B cell (primary cell): ENCODE measurements at regions not wholly inside any gene's neighbourhood (a gene's known extent, or its start where the extent isn't known, plus 50 kb on each side); places are given as distances from the start of the nearest gene placed in this dataset.

Experiments
- ATAC-seq: fragments of 200-7000 bp; cut with Tn5 transposase; one replicate; pipeline ENCODE4 v1.10.0; 2021; ENCODE audit warnings: low read depth, mild to moderate bottlenecking, moderate number of reproducible peaks, moderate library complexity
- CTCF ChIA-PET: fragments of 350-600 bp; sonication (Branson Sonifier 250); formaldehyde crosslinking; loops from one replicate; lab custom pipeline; 2021; ENCODE audit warnings: antibody characterized with exemption, inconsistent platforms; lab: Charles Lee
- POLR2A ChIA-PET: fragments of 350-600 bp; sonication (Branson Sonifier 250); formaldehyde crosslinking; loops from one replicate; lab custom pipeline; 2021; ENCODE audit warnings: antibody characterized with exemption; lab: Charles Lee
- DNase-seq: peaks from one replicate; pipeline ENCODE4 v3.0.0; 2013
- H2AFZ ChIP-seq: 2 replicates; pipeline ENCODE4 v1.6.1; 2012; ENCODE audit warnings: mild to moderate bottlenecking, low read depth, low read length; ENCODE audit not compliant: insufficient read depth, poor library complexity, severe bottlenecking
- H3K27ac ChIP-seq, 2 donors: 1 replicate in 1 of 2; 2 replicates in 1 of 2; pipeline ENCODE4 v1.5.1; 2012 to 2013; ENCODE audit warnings: low read length in 2 of 2, mild to moderate bottlenecking in 2 of 2, moderate library complexity in 1 of 2
- H3K27me3 ChIP-seq, 4 experiments: fragments of 200-600 bp in 1 of 4; sonication (generic) in 1 of 4; replicated peaks in 1 of 4; 1 replicate in 2 of 4; 2 replicates in 2 of 4; pipeline versions ENCODE4 v1.6.1 to v1.7.0; 2013 to 2016; ENCODE audit warnings: low read length in 3 of 4, mild to moderate bottlenecking in 2 of 4, mixed read lengths in 1 of 4, moderate library complexity in 1 of 4; ENCODE audit not compliant: insufficient read depth in 4 of 4, control insufficient read depth in 3 of 4; ENCODE audit errors: control extremely low read depth in 1 of 4
- H3K36me3 ChIP-seq, 2 experiments: replicated peaks in 1 of 2; 1 replicate in 1 of 2; 2 replicates in 1 of 2; pipeline versions ENCODE4 v1.6.1 to v1.7.1; 2013; ENCODE audit warnings: low read length in 1 of 2; ENCODE audit not compliant: insufficient read depth in 2 of 2, control insufficient read depth in 1 of 2; ENCODE audit errors: control extremely low read depth in 1 of 2, extremely low read depth in 1 of 2
- H3K4me1 ChIP-seq, 2 donors: fragments of 200-600 bp in 1 of 2; sonication (generic) in 1 of 2; 1 replicate in 1 of 2; 2 replicates in 1 of 2; pipeline versions ENCODE4 v1.5.1 to v1.6.1; 2013 to 2017; ENCODE audit warnings: low read length in 2 of 2; ENCODE audit not compliant: control insufficient read depth in 2 of 2, insufficient read depth in 2 of 2
- H3K4me2 ChIP-seq: replicated peaks from 2 replicates; pipeline ENCODE3; 2012; ENCODE audit warnings: mild to moderate bottlenecking, low read depth, low read length; ENCODE audit not compliant: poor library complexity, severe bottlenecking
- H3K4me3 ChIP-seq, 5 experiments: fragments of 200-600 bp in 1 of 5; sonication (generic) in 1 of 5; 1 replicate in 3 of 5; 2 replicates in 2 of 5; pipeline versions ENCODE4 v1.5.1 to v1.7.0; 2011 to 2016; ENCODE audit warnings: low read length in 4 of 5, mild to moderate bottlenecking in 4 of 5, low read depth in 2 of 5, control low read depth in 1 of 5, moderate library complexity in 1 of 5; ENCODE audit not compliant: insufficient read depth in 1 of 5; ENCODE audit errors: control extremely low read depth in 1 of 5, extremely low read depth in 1 of 5
- H3K79me2 ChIP-seq: fragments of 200-600 bp; sonication (generic); one replicate; pipeline ENCODE4 v1.6.0; 2016; ENCODE audit warnings: low read length; ENCODE audit not compliant: control insufficient read depth, insufficient read depth
- H3K9ac ChIP-seq: fragments of 200-600 bp; sonication (generic); 2 replicates; pipeline ENCODE4 v1.6.1; 2017; ENCODE audit warnings: mild to moderate bottlenecking, low read length, moderate library complexity
- H3K9me3 ChIP-seq, 3 donors: one replicate each; pipeline versions ENCODE4 v1.6.1 to v1.7.1; 2013; ENCODE audit warnings: low read length in 2 of 3; ENCODE audit not compliant: control insufficient read depth in 2 of 3, insufficient read depth in 1 of 3; ENCODE audit errors: control extremely low read depth in 1 of 3
- H4K20me1 ChIP-seq: 2 replicates; pipeline ENCODE4 v1.6.0; 2012; ENCODE audit warnings: mild to moderate bottlenecking, low read length; ENCODE audit not compliant: insufficient read depth, control insufficient read depth, poor library complexity, severe bottlenecking
- H3K27ac Mint-ChIP-seq: one replicate; pipeline ENCODE4 v1.8.0; 2021; ENCODE audit warnings: mixed read lengths
- H3K27me3 Mint-ChIP-seq: one replicate; pipeline ENCODE4 v1.8.0; 2021; ENCODE audit warnings: mixed read lengths
- H3K4me1 Mint-ChIP-seq: one replicate; pipeline ENCODE4 v1.8.0; 2021; ENCODE audit warnings: mixed read lengths
- H3K4me3 Mint-ChIP-seq: one replicate; pipeline ENCODE4 v1.8.0; 2021; ENCODE audit warnings: mixed read lengths
- H3K9me3 Mint-ChIP-seq: one replicate; pipeline ENCODE4 v1.8.0; 2022; ENCODE audit warnings: mixed read lengths; ENCODE audit not compliant: insufficient read depth
- EZH2 ChIP-seq: IDR thresholded peaks from 2 replicates; pipeline ENCODE4 v1.6.1; 2012; ENCODE audit warnings: borderline replicate concordance, low read depth, mild to moderate bottlenecking, moderate library complexity, low read length; ENCODE audit not compliant: insufficient read depth, poor library complexity, severe bottlenecking
- WGBS: methylation state at CpG from one replicate; pipeline ENCODE4 v1.1.5; 2013; ENCODE audit warnings: missing lambda C conversion rate; ENCODE audit not compliant: insufficient coverage; 5-methylcytosine and 5-hydroxymethylcytosine counted together
- intact Hi-C: fragments of 100-400 bp; cut with micrococcal nuclease; formaldehyde crosslinking; loops from one replicate; pipeline ENCODE4 v1.10.0; 2022
- TF ChIP-seq, protein P1 (sequence below): fragments of 200-600 bp; IDR thresholded peaks from one replicate; pipeline ENCODE4 v1.8.0; 2022; ENCODE audit warnings: antibody characterized with exemption, mild to moderate bottlenecking

DNA sequence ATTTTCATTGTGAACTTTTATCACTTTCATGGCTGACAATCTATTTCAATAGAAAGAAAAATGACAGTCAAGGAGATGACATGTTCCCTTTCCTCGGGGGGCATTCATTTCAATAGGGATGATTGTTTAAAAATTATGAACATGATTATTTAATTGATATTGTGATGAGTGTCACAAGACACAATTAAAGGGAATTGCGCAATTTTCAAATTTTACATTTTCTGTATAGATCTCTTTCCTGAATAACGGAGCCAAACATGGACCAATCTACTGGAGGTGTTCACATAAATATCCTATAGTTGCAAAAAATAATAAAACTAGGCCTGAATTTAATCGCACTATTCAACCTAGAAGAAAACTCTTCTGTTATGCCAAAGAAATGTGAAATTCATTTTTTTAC is 1274.6 kb downstream of the SLITRK5 start:
- Histone ChIP-seq H3K36me3 (no peaks in the 10 kb centered on the region), H2AFZ (no peak overlapping the region), H3K9me3 (peaks cover 0 to 2% (median 0%) of the 10 kb centered on the region in 3 donors), H3K27ac (no peak overlapping the region), H3K4me2 (no peak overlapping the region), H3K4me1 (no peaks in the 10 kb centered on the region), H3K4me3 (no peak overlapping the region), H3K27me3 (no peaks in the 10 kb centered on the region), H3K9ac (no peak overlapping the region), H4K20me1 (no peaks in the 10 kb centered on the region), H3K79me2 (no peaks in the 10 kb centered on the region)
- WGBS: no CpG with 5 or more reads among the region's 4 CpGs
- TF ChIP-seq, protein P1, sequence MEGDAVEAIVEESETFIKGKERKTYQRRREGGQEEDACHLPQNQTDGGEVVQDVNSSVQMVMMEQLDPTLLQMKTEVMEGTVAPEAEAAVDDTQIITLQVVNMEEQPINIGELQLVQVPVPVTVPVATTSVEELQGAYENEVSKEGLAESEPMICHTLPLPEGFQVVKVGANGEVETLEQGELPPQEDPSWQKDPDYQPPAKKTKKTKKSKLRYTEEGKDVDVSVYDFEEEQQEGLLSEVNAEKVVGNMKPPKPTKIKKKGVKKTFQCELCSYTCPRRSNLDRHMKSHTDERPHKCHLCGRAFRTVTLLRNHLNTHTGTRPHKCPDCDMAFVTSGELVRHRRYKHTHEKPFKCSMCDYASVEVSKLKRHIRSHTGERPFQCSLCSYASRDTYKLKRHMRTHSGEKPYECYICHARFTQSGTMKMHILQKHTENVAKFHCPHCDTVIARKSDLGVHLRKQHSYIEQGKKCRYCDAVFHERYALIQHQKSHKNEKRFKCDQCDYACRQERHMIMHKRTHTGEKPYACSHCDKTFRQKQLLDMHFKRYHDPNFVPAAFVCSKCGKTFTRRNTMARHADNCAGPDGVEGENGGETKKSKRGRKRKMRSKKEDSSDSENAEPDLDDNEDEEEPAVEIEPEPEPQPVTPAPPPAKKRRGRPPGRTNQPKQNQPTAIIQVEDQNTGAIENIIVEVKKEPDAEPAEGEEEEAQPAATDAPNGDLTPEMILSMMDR: no peak
- TF ChIP-seq EZH2: no peak
- ChIA-PET CTCF (no interaction called here), POLR2A (no interaction called here)
- intact Hi-C loops: no loop called here
- H3K4me3 Mint-ChIP-seq: no peak overlapping the region
- no peaks in the 10 kb centered on the region for H3K27me3 Mint-ChIP-seq
- peaks cover 4% of the 10 kb centered on the region for H3K9me3 Mint-ChIP-seq
- ATAC-seq (no peak), DNase-seq (no peak)
- no peaks in the 10 kb centered on the region for H3K4me1 Mint-ChIP-seq
- H3K27ac Mint-ChIP-seq: no peak overlapping the region

- no CpG with 5 or more reads among the region's 3 CpGs for WGBS
- CTCF ChIA-PET: no interaction called here
- DNase-seq: no peak
- Histone ChIP-seq H3K79me2 (no peaks in the 10 kb centered on the region), H3K27me3 (no peaks in the 10 kb centered on the region), H3K4me1 (no peaks in the 10 kb centered on the region), H3K27ac (no peak overlapping the region), H2AFZ (no peak overlapping the region), H3K36me3 (no peaks in the 10 kb centered on the region), H3K4me3 (no peak overlapping the region), H3K4me2 (no peak overlapping the region), H4K20me1 (no peaks in the 10 kb centered on the region), H3K9ac (no peak overlapping the region), H3K9me3 (peaks cover 0 to 2% (median 0%) of the 10 kb centered on the region in 3 donors)
- Mint-ChIP-seq H3K4me3 (no peak overlapping the region), H3K27me3 (no peaks in the 10 kb centered on the region), H3K9me3 (peaks cover 4% of the 10 kb centered on the region), H3K27ac (no peak overlapping the region), H3K4me1 (no peaks in the 10 kb centered on the region)
- POLR2A ChIA-PET: no interaction called here
- TF ChIP-seq, protein P1: no peak
- no peak for TF ChIP-seq EZH2
- intact Hi-C loops: no loop called here
- ATAC-seq: no peak
Observed at GRCh38 chr13:88948501-88948900, 1277.3 kb downstream of the SLITRK5 start.
